ENCODE measurements at regions not wholly inside any gene's neighbourhood (a gene's known extent, or its start where the extent isn't known, plus 50 kb on each side); places are given as distances from the start of the nearest gene placed in this dataset.
"Not testable (repeated sequence)": the region's sequence is repeated elsewhere in the genome, so short reads cannot be mapped to it uniquely, and the experiment has no call there.

DNA sequence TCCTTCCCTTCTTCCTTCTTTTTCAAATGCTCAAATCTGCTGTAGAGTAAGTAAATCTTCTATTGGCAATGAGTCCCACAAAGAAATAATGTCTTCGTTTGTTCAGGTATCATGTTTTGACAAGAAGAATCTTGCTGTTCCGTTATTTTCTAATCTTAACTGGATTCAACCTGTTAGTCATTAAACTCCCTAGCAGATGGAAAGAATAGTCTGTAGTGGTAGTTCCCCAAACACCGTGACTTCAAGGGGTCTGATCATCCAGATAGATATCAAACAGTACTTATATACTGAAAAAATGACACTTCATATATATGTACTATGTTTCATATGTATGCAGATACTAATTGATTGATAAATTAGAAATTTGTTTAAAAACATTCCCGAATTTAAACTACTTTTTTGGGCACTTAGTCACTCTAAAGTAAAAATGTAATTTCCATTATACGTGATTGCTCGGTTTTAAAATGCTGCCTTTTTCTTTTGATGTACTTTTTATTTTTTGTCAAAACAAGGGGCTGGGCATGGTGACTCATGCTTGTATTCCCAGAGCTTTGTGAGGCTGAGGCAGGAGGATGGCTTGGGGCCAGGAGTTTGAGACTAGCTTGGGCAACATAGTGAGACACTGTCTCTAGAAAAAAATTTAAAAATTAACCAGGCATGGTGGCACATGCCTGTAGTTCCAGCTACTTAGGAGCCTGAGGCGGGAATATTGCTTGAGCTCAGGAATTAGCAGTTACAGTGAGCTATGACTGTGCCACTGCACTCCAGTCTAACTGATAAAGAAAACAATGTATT, 335.7 kb upstream of the SNX7 start:
- no peak for DNase-seq

DNA sequence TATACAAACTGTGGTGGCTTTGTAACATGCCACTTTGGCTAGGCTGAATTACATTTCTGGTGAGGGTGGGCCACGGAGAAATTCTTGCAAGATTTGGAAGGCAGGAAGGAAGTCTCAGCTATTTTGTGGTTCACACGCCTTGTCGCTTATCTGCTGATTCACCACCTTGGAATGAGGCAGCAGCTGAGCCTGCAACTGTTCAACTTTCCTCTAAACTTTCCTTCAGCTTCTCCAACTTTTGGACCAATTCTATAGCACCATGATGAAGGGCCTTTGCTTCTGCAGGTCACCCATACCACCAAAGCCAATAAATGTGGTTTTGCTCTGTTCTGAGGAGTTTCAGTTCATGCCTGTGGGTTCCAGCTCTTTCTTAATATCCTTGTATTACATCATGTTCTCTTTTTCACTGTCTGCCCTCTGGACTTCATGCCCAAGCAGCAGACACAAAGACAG, 337.6 kb upstream of the SNX7 start:
- DNase-seq, result peak; percentile 42

DNA sequence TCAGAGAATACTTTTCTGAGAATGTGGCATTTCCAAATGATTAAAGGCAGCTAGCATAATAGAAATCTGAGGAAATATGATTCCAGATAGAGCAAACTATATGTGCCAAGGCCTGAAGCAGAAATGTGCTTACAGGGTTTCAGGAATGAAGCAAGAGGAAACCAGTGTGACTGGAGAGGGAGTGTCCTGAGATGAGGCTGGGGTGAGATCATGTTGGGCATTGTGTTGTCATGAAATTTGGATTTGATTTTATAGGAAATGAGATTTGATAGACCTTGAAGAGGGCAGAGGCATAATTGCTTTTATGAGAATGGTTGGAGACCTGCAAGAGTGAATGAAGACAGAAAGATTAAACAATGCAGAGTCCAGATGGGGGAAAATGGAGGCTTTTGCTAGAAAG, 338.1 kb upstream of the SNX7 start:
- no peak for DNase-seq

DNA sequence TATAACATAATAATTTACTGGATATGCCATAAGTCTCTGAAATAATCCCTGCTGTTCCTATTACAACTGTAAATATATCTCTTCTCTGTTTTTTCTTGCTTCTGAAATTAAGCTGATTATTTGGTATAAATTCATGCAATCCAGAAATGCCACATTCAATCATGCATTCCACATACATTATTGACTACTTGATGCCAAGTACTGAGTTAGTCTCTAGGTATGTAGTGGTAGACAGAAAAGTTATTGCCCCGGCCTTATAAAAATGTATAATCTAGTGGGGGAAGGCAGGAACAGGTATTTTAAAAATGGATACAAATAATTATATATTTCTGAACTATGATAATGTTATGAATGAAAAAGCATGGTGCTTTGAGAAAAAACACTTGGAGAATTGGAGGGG, 338.6 kb upstream of the SNX7 start:
- no peak for DNase-seq

DNA sequence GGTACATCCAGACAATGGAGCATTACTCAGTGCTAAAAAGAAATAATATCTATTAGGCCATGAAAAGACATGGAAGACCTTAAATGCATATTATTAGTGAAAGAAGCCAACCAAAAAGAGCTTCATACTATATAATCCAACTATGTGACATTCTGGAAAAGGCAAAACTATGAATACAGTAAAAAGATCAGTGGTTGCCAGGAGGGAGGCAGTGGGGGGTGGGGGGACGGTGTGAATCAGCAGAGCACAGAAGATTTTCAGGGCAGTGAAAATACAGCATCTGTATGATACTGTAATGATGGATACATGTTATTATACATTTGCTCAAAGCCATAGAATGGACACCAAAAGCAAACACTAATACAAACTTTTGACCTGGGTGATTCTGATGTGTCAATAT, 339.4 kb upstream of the SNX7 start:
- DNase-seq, result no peak

DNA sequence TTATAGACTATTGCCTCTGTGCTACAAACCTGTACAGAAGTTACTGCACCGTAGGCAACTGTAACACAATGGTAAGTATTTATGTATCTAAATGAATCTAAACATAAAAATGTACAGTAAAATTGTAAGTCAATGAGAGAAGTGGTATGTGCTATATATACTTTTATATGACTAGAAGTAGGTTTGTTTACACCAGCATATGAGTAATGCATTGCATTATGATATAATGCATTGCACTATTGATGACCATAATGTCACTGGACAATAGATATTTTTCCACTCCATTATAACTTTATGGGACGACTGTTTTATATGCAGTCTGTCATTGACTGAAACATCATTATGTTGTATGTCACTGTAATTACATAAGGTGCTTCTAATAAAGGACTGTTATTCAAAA, 340.3 kb upstream of the SNX7 start:
- no peak for DNase-seq

DNA sequence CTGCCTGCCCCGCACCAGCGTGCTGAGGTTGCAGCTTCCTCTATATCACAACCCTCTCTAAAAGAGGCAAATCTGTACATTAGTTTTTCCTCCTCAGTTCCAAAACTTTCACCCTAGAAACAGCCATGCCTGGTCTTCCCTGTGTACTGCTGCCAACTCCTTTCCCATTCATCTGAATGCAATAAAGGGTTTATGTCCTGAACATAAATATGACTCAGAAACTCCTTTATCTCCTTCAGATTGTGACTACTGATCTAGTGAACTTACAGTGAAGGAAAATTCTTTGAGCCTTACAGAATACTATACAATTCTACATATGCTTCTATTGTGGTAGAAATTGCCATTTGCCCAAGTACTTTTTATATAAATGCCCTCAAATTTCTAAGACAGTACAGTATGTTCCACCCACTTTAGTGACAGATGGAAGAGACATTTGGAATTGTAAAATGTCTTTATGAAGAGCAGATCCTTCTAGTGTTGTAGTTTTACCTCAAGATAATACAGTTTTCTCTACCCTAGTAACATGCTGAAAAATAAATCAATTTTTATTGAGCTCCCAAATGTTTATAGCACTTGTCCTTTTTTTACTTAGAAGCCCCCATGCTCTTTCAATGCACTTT, 345.1 kb upstream of the SNX7 start:
- no peak for DNase-seq

DNA sequence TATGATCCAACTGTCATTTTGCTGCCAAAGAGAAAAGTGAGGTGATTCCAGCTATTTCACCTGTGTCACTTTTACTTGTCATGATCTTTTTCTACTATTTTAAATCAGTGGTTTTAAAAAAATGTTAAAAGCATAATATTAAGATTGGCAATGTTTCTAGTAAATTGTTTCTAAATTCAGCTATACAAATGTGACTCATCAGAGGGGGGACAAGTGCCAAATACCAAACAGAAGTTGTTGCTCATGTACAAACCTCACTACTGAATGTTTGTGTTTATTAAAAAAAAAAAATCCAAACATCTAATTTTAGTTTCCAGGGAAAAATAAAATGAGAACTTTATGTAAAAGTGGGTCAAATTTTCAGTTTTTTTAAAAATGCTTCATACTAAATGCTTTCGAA, 346.2 kb upstream of the SNX7 start:
- no peak for DNase-seq

DNA sequence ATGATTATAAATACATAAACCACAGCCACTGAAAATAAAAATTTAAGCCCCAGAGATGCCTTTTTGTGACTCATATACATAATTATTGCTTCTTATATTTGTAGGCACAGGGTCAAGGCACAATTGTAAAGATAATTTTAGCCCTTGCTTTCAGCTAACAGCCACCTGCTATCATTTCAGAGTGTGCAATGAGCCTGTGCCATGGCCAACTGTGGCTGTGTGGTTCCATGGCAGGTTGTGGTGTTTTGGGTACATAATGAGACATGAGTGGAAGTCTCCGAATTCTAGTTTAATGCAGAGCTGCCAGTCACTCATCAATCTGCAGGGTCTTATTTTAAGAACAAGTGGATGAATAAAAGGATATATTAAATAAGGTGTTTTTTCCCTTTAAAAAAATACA, 346.9 kb upstream of the SNX7 start:
- no peak for DNase-seq

DNA sequence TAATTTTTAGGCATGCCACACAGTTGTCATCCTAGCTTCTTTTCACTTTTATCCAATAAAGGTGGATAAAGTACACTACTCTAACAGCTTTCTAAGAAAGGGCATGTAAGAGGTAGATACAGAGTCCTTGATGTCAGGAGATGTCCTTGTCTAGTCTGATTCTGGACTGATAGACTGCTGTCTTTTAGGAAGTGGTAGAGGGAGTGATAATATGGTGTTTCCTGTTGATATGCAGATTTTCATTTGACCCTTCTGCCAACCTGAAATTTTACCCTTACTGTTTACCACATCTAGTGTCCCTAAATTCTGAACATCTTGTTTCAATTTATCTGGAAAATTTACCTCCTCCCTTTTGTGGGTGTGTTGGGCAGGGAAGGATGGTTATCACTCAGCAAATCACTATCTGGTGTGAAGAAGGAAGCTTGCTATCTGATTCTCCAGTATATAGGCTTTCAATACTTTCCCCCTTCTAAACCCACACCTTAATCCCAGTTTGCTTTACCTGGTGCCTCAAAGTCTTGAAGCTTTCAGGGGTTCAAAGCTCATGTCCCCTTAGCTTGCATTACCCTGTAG, 354.9 kb upstream of the SNX7 start:
- no peak for DNase-seq

DNA sequence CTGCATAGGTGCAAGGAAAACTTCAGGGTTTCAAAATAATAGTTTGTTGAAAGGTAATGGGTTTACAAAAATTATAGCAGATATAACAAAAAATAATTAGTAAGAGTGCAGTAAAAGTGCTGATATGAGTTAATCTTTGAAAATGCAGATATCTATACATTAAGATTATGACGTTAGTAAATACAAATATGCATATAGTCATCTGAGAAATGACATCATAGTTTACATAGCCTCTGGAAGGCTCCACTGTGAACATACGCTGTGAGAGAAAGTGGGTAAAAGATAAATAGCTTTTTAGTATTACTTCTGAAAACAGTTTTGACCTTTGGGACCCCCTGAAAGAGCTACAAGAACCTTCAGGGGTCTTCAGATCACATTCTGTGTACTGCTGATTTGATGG, 356.2 kb upstream of the SNX7 start:
- DNase-seq, result no peak

DNA sequence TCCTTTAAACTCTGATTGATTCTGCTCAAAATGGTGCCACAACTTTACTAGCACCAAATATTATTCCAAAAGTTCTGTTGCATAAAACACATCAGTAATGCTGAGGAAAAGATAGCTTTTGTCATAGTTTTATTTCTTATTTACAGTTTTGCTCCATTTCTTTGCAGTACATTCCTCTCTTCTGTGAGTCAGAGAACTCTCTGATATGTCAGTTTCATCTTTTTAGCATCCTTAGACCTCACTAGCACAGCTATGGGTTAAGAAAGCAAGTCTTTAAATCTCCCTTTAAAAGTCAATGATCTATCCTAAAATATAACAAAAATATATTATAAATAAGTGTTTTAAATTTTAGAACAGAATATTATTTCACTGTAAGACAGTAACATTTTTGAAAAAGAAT, 356.6 kb upstream of the SNX7 start:
- no peak for DNase-seq

DNA sequence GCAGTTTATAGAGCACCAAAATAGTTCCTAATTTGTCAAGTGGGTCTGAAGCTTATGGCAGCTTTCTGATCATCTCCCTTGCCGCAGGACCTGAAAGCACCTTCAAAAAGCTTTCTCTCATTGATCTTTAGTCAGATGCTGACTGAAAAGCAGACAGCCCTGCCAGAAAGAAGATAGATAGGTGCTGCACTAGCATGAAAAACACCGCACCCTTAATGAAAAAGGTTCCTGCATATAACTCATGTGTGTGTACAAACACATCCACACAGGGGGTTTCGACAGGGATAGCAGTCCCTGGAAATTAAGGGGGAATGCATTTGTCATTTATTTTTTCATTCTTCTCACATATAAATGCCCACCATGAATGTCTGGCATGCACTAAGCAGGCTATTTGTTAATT, 361.7 kb upstream of the SNX7 start:
- no peak for DNase-seq

DNA sequence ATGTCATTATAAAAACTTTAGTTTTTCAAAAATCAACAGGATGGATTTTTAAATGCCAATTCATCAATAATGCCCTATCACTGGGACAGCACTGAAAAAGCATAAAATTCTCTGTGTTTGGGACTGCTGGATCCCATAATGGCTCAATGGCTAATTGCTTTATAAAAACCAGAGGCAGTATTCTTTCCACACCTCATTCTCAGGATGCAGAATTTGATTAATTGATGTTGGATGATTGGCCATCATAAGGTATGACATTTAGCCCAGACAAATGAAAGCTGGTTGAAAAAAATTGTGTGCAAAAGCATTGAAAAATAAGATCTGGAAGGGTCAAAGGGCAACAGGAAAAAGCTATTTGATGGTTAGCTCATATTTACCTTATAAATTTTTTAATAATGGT, 362.2 kb upstream of the SNX7 start:
- DNase-seq, result no peak

DNA sequence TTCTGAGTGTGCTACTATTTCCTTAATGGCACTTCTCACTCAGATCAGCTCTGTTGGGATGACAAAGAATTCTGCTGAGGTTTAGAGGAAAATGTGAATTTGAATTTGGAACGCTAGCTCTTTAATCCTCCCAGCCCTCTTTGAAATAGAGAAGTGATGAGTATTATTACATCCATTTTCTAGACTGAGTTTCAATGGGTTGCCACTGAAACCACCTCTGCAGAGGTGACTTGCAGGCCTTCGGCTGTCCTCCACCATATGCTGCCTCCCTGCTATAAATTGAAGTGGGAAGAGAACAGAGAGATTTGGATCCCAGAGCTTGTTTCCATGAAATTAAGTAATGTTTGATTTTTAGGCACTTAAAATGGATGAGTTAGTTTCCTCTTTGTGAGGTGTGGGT, 363.2 kb upstream of the SNX7 start:
- no peak for DNase-seq

DNA sequence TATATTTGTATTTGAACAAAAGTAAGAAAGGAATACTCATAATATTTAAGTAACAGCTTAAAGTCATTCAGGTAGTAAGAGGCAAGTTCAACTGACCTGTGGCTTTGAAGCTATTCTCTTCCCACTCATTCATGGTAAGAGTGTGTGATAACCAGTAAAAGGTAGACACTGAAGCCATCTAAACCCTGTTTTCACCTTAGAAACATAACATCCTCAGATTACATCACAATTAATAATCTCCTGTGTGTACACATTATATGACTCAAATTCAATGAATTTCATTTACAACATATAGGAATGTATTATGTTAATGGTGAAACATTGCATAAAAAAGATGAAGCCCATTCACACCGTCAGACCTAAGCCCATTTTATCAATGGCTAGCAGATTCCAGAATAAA, 364.8 kb upstream of the SNX7 start:
- DNase-seq, result no peak

DNA sequence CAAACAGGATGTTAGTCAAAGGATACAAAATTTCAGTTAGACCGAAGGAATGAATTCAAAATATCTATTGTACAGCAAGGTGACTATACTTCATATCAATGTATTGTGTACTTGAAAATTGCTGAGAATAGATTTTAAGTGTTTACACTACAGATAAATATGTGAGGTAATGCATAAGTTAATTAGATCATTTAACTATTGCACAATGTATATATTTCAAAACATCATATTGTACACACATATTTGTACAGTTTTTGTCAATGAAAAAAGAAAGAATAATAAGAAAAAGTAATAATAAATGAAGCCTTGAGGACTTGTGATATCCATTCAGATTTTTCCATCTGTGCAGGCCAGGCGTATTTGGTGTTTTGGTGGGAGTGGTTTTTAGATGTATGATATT, 367.4 kb upstream of the SNX7 start:
- DNase-seq, result no peak

DNA sequence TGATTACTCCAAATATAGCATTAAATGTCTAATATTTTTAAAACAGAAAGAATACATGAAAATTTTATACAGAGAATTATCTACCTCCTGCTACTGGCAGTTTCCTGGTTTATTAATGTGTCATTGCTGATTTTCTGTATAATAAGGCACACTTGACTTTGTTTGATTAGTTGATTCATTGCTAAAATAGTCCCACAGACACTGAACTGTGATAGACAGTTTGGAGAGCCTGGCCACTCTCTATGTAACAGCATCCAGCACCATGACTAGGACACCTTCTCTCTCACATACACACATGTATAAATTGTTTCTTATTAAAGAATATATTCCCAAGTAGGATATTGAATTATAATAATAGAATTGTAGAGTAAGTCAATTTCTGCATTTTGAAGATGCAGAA, 368.5 kb upstream of the SNX7 start:
- no peak for DNase-seq

DNA sequence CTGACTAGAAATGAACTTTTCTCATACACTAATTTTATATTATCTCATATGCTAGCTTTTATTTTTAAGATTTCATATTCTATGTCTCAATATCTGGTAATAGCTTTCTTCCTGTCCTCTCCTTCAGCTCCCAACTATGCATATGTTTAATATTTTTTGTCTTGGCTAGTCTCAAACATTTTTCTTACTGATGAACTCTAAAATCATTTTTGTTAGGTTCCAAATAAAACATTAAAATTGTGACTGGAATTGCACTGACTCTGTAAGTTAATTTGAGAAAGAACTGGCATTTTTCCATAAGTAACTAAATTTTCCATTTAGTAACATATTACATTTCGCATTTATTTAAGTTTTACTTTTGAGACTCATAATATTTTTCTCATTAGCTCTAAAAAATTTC, 368.5 kb upstream of the DPYD start:
- DNase-seq, result no peak

DNA sequence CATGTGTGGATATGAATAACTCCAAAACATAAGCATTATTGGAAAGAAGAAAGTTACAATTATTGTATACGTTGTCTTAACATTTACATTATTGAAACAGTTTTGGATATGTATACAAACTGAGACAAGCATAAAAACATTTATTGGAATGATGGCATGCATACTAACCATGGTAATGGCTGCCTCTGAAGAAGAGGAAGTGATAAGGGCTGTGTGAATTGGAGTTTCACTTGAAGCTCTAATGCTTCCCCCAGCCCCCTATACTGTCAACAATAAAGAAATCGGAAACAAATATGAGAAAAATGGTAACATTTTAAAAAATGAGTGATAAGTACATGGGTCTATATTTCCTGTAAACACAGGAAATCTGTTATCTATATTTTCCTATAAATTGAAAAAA, 367.7 kb upstream of the DPYD start:
- no peak for DNase-seq

DNA sequence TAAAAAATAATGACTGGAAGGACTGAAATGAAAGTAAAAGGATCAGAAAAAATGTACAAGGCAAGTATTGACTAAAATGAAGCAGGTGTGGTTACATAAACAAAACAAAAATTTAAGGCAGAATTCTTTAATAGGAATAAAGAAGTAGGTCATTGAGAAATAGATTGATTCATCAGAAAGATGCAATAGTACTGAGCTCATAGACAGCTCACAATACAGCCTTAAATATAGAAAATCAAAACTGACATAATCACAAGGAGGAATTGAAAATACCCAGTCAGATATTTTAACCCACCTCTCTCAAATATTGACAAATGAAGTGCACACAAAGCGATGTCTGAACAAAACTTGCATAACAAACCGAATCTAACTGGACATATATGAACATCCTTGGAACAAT, 366.8 kb upstream of the DPYD start:
- no peak for DNase-seq

DNA sequence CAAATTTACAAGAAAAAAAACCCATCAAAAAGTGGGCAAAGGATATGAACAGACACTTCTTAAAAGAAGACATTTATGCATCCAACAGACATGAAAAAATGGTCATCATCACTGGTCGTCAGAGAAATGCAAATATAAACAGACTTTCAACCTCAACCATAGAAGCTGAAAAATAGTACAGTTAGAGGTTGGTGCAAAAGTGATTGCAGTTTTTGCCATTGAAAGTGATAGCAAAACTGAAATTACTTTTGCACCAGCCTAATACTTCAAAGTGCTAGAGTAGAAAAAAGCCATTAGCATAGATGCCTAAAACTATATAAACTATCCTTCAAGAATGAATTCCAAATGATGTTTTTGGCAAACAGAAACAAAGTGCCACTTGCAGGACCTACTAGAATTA, 365.8 kb upstream of the DPYD start:
- DNase-seq, result no peak

DNA sequence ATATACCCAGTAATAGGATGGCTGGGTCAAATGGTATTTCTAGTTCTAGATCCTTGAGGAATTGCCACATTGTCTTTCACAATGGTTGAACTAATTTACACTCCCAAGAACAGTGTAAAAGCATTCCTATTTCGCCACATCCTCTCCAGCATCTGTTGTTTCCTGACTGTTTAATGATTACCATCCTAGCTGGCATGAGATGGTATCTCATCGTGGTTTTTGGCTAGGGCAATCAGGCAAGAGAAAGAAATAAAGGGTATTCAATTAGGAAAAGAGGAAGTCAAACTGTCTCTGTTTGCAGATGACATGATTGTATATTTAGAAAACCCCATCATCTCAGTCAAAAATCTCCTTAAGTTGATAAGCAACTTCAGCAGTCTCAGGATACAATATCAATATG, 364.5 kb upstream of the DPYD start:
- DNase-seq, result not testable (repeated sequence)

DNA sequence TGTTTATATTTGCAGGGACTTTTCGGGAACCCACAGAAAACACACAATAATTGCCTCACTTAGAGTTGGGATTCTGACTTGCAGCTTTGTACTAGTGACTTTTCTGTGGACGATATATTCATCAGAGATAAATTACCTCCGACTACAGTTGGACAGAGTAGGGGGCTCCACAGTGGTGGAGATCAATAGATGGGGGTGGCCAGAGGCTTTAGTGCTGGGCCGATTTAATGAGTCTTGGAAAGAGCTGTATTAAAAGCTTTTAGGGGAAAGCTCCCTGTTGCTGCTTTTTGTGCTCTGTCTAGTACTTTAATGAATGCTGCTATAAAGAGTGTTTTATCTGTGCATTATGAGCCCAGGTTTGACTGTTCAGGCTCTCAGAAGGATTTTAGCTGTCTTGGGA, 359.2 kb upstream of the DPYD start:
- no peak for DNase-seq

DNA sequence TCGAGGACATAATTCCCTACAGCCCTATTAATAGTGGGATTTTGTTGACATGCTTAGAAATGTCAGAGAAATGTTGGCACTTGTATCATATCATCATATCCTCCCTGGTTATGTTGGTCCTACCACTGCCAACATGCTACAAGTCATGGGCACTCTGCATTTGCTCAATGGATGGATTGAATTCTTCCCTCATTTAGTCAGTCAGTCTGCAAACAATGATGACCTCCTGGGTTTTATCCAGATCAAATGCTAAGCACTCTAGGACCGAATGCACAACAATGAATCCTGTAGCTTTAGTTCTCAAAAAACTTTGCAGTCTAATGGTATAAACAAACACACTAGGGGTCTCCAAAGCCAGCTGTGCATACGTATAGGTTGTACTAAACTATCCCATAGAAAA, 357.2 kb upstream of the DPYD start:
- no peak for DNase-seq
